ENCODE measurements at regions not wholly inside any gene's neighbourhood (a gene's known extent, or its start where the extent isn't known, plus 50 kb on each side); places are given as distances from the start of the nearest gene placed in this dataset.

GRCh38 chr5:174516741-174517140 is 207.6 kb upstream of the MSX2 start:
- no peak for TF ChIP-seq CTCF (IDR thresholded peaks at IDR 0.05)
- TF ChIP-seq POLR2A (IDR thresholded peaks at IDR 0.05), result no peak
